K562 (cell line): ENCODE measurements at regions not wholly inside any gene's neighbourhood (a gene's known extent, or its start where the extent isn't known, plus 50 kb on each side); places are given as distances from the start of the nearest gene placed in this dataset.

Source experiments
- POLR2A ChIP-seq: fragments of 450-650 bp; conservative IDR thresholded peaks from 2 replicates; pipeline ENCODE4 v1.6.1; 2016
- RBBP5 ChIP-seq: fragments of 200-600 bp; sonication (generic); IDR thresholded peaks from 2 replicates; pipeline ENCODE4 v1.6.1; 2012; ENCODE audit warnings: borderline replicate concordance, mild to moderate bottlenecking, low read length, control low read depth, inconsistent platforms; ENCODE audit not compliant: insufficient read depth, poor library complexity, severe bottlenecking
- SRSF7 ChIP-seq: fragments of 200-400 bp; formaldehyde crosslinking; optimal IDR thresholded peaks from 2 replicates; pipeline ENCODE3; 2017; ENCODE audit warnings: mild to moderate bottlenecking, low read depth, low read length
- UBTF ChIP-seq, 2 experiments: IDR thresholded peaks; 2 replicates each; pipeline ENCODE4 v1.6.1; 2012; ENCODE audit warnings: improper control_type of control experiment in 2 of 2, low read depth in 2 of 2, low read length in 2 of 2, borderline replicate concordance in 1 of 2
- ZBTB11 ChIP-seq, 3 experiments: fragments of 200-800 bp in 1 of 3; fragments of 250-450 bp in 1 of 3; fragments of 450-650 bp in 1 of 3; sonication (Bioruptor Pico) in 1 of 3; sonication (Bioruptor generic) in 1 of 3; formaldehyde crosslinking in 1 of 3; IDR thresholded peaks; 2 replicates each; pipeline versions ENCODE4 v1.6.1 to v1.8.0; 2016 to 2022; ENCODE audit warnings: mild to moderate bottlenecking in 2 of 3, missing genetic modification characterization in 2 of 3, missing compliant biosample characterization in 1 of 3, moderate library complexity in 1 of 3

GRCh38 chr5:26237489-26237888 is 800.9 kb downstream of the CDH9 start:
- TF ChIP-seq ZBTB11 (CRISPR knock-in tag; IDR thresholded peaks at IDR 0.05), result no peak
- no peak for TF ChIP-seq POLR2A
- no peak for TF ChIP-seq RBBP5
- TF ChIP-seq SRSF7, result no peak
- no peak for TF ChIP-seq UBTF (IDR thresholded peaks at IDR 0.05; ENCODE audit: borderline replicate concordance in 1 of 2, low read depth in 2 of 2, low read length in 2 of 2)
